NB4 (cell line): ENCODE measurements at regions not wholly inside any gene's neighbourhood (a gene's known extent, or its start where the extent isn't known, plus 50 kb on each side); places are given as distances from the start of the nearest gene placed in this dataset.

Experiments used
- MYC ChIP-seq: IDR thresholded peaks from 2 replicates; pipeline ENCODE4 v1.6.1; 2011; ENCODE audit warnings: low read depth, low read length
- POLR2A ChIP-seq: IDR thresholded peaks from 2 replicates; pipeline ENCODE4 v1.6.1; 2011; ENCODE audit warnings: mild to moderate bottlenecking; ENCODE audit not compliant: insufficient read length; ENCODE audit errors: extremely low read depth
- TF ChIP-seq, protein P1 (sequence below): IDR thresholded peaks from one replicate; pipeline ENCODE4 v1.5.1; 2012; ENCODE audit warnings: low read depth, low read length
- TF ChIP-seq, protein P2 (sequence below): IDR thresholded peaks from 2 replicates; pipeline ENCODE4 v1.6.1; 2011; ENCODE audit warnings: low read depth, low read length

DNA sequence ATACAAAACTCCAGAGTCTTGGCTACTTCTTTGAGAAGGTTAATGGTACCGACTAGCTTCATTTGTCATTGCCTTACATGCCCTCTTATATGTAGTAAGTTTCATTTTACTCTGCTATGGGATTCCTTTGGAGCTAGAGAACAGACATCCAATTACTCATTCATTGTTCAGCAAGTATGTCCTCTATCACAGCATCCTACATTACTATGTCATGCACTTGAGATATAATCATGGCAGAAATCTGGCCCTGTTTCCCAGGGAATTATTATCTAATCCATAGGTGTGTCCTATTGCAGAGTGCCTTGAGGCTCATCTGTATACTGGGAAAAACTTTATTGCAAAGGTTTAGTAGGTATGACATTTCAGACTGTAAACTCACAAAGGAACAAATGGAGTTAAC, 333.1 kb upstream of the NECTIN3 start:
- no peak for TF ChIP-seq POLR2A
- TF ChIP-seq, protein P1, sequence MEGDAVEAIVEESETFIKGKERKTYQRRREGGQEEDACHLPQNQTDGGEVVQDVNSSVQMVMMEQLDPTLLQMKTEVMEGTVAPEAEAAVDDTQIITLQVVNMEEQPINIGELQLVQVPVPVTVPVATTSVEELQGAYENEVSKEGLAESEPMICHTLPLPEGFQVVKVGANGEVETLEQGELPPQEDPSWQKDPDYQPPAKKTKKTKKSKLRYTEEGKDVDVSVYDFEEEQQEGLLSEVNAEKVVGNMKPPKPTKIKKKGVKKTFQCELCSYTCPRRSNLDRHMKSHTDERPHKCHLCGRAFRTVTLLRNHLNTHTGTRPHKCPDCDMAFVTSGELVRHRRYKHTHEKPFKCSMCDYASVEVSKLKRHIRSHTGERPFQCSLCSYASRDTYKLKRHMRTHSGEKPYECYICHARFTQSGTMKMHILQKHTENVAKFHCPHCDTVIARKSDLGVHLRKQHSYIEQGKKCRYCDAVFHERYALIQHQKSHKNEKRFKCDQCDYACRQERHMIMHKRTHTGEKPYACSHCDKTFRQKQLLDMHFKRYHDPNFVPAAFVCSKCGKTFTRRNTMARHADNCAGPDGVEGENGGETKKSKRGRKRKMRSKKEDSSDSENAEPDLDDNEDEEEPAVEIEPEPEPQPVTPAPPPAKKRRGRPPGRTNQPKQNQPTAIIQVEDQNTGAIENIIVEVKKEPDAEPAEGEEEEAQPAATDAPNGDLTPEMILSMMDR = no peak
- TF ChIP-seq, protein P2, sequence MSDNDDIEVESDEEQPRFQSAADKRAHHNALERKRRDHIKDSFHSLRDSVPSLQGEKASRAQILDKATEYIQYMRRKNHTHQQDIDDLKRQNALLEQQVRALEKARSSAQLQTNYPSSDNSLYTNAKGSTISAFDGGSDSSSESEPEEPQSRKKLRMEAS = no peak
- no peak for TF ChIP-seq MYC
